GM12878 (cell line): ENCODE measurements at regions not wholly inside any gene's neighbourhood (a gene's known extent, or its start where the extent isn't known, plus 50 kb on each side); places are given as distances from the start of the nearest gene placed in this dataset.

Experiments used
- ATAC-seq: fragments of 200-7000 bp; cut with Tn5 transposase; 3 replicates; pipeline ENCODE4 v1.9.1; 2020; ENCODE audit warnings: mild to moderate bottlenecking, moderate library complexity
- BruUV-seq: library from RNA; stranded (reverse); fragments of 400-500 nt; replicated peaks from 2 replicates; lab custom pipeline; 2021; lab: Mats Ljungman, UMichigan
- CTCF ChIA-PET: fragments of 300-600 bp; sonication (Branson Sonifier 250); formaldehyde crosslinking; extraction: SDS; loops from one replicate; lab custom pipeline; 2021; ENCODE audit warnings: inconsistent platforms; lab: Yijun Ruan, JAX
- POLR2A ChIA-PET: fragments of 350-600 bp; formaldehyde crosslinking; extraction: SDS; loops from one replicate; lab custom pipeline; 2021; ENCODE audit warnings: inconsistent platforms; lab: Charles Lee
- RAD21 ChIA-PET: fragments of 300-600 bp; sonication (Branson Sonifier 250); formaldehyde crosslinking; loops from one replicate; lab custom pipeline; 2023; ENCODE audit warnings: antibody characterized with exemption; ENCODE audit not compliant: unreplicated experiment; lab: Charles Lee
- SMC1A ChIA-PET: fragments of 300-600 bp; sonication (Branson Sonifier 250); formaldehyde crosslinking; loops from one replicate; lab custom pipeline; 2023; ENCODE audit not compliant: unreplicated experiment, uncharacterized antibody; lab: Charles Lee
- DNase-seq: peaks from one replicate; pipeline ENCODE4 v3.0.0-alpha.2; 2011; ENCODE audit warnings: low read depth, low spot score
- FAIRE-seq: peaks from 3 replicates; lab custom pipeline; 2011; peaks lifted over from hg19 to GRCh38; lab: Jason Lieb, UNC
- H2AFZ ChIP-seq: 2 replicates; pipeline ENCODE4 v1.6.0; 2011; ENCODE audit warnings: low read depth, low read length, control low read depth; ENCODE audit not compliant: control insufficient read depth
- H3K27ac ChIP-seq: 2 replicates; pipeline ENCODE4 v1.5.1; 2011; ENCODE audit warnings: control low read depth; ENCODE audit not compliant: control insufficient read depth, insufficient read depth
- H3K27me3 ChIP-seq, 2 experiments: replicated peaks in 1 of 2; 2 replicates each; pipeline versions ENCODE4 v1.6.0 to v1.6.1; 2011; ENCODE audit warnings: low read length in 1 of 2; ENCODE audit not compliant: control insufficient read depth in 2 of 2, insufficient read depth in 2 of 2
- H3K36me3 ChIP-seq, 2 experiments: 2 replicates each; pipeline ENCODE4 v1.5.1; 2011; ENCODE audit warnings: low read length in 1 of 2; ENCODE audit not compliant: control insufficient read depth in 2 of 2, insufficient read depth in 2 of 2
- H3K4me1 ChIP-seq: 2 replicates; pipeline ENCODE4 v1.6.1; 2011; ENCODE audit warnings: mild to moderate bottlenecking, low read length, moderate library complexity, mixed read lengths; ENCODE audit not compliant: control insufficient read depth, insufficient read depth
- H3K4me2 ChIP-seq: 2 replicates; pipeline ENCODE4 v1.6.0; 2011; ENCODE audit warnings: control low read depth; ENCODE audit not compliant: control insufficient read depth, insufficient read depth
- H3K4me3 ChIP-seq: fragments of 200-600 bp; sonication (generic); 2 replicates; pipeline ENCODE4 v1.5.1; 2016
- H3K79me2 ChIP-seq: 2 replicates; pipeline ENCODE4 v1.6.0; 2011; ENCODE audit warnings: low read length; ENCODE audit not compliant: control insufficient read depth, insufficient read depth
- H3K9ac ChIP-seq: 2 replicates; pipeline ENCODE4 v1.8.0; 2011; ENCODE audit warnings: low read length, control low read depth, mixed read lengths; ENCODE audit not compliant: control insufficient read depth, insufficient read depth
- H3K9me3 ChIP-seq: replicated peaks from 3 replicates; pipeline ENCODE4 v1.5.1; 2011; ENCODE audit warnings: mild to moderate bottlenecking, low read length; ENCODE audit not compliant: control insufficient read depth, insufficient read depth
- H4K20me1 ChIP-seq: 2 replicates; pipeline ENCODE4 v1.6.0; 2011; ENCODE audit not compliant: control insufficient read depth, insufficient read depth
- CUX1 ChIP-seq: IDR thresholded peaks from 2 replicates; pipeline ENCODE4 v1.6.1; 2012; ENCODE audit warnings: improper control_type of control experiment, low read depth, low read length; ENCODE audit not compliant: insufficient replicate concordance
- EED ChIP-seq: sonication (generic); IDR thresholded peaks from 2 replicates; pipeline ENCODE4 v1.6.1; 2016; ENCODE audit warnings: antibody characterized with exemption, low read depth
- IRF3 ChIP-seq: fragments of 450-650 bp; IDR thresholded peaks from 2 replicates; pipeline ENCODE4 v1.6.1; 2014; ENCODE audit warnings: mild to moderate bottlenecking
- NR2C2 ChIP-seq: IDR thresholded peaks from 2 replicates; pipeline ENCODE4 v1.6.1; 2011; ENCODE audit warnings: borderline replicate concordance, low read depth; ENCODE audit not compliant: control insufficient read depth, insufficient read length
- POLR2AphosphoS2 ChIP-seq: IDR thresholded peaks from 2 replicates; pipeline ENCODE4 v1.6.1; 2011; ENCODE audit warnings: low read depth, mild to moderate bottlenecking, low read length, improper control_type of control experiment, moderate library complexity
- SKIL ChIP-seq: fragments of 450-650 bp; IDR thresholded peaks from 2 replicates; pipeline ENCODE4 v1.6.1; 2017; ENCODE audit warnings: mild to moderate bottlenecking, low read depth, inconsistent platforms; ENCODE audit not compliant: poor library complexity, severe bottlenecking
- SPI1 ChIP-seq: IDR thresholded peaks from 2 replicates; pipeline ENCODE4 v1.6.1; 2011; ENCODE audit warnings: low read depth, mild to moderate bottlenecking, low read length, moderate library complexity, borderline replicate concordance; ENCODE audit not compliant: insufficient read depth
- TBL1XR1 ChIP-seq: IDR thresholded peaks from 2 replicates; pipeline ENCODE4 v1.6.1; 2012; ENCODE audit warnings: low read depth, low read length, improper control_type of control experiment
- TCF7 ChIP-seq: IDR thresholded peaks from 2 replicates; pipeline ENCODE4 v1.6.1; 2014; ENCODE audit warnings: antibody characterized with exemption, borderline replicate concordance
- ZBTB4 ChIP-seq: fragments of 450-650 bp; formaldehyde crosslinking; IDR thresholded peaks from 2 replicates; pipeline ENCODE4 v1.4.0; 2022; ENCODE audit warnings: mild to moderate bottlenecking, moderate library complexity
- ZNF217 ChIP-seq: fragments of 450-650 bp; IDR thresholded peaks from 2 replicates; pipeline ENCODE4 v1.6.1; 2017; ENCODE audit warnings: antibody characterized with exemption, mild to moderate bottlenecking
- WGBS: methylation state at CpG from one replicate; pipeline ENCODE4 v1.1.6; 2016; ENCODE audit warnings: low lambda C conversion rate; ENCODE audit not compliant: insufficient replicate concordance, insufficient coverage; ENCODE audit errors: missing lambda C conversion rate; 5-methylcytosine and 5-hydroxymethylcytosine counted together
- in situ Hi-C: fragments of 300-500 bp; cut with MboI; formaldehyde crosslinking; loops from 9 replicates; pipeline ENCODE4 v1.14.3; 2018; ENCODE audit warnings: mixed read lengths
- intact Hi-C: fragments of 100-400 bp; cut with micrococcal nuclease; formaldehyde crosslinking; loops from one replicate; pipeline ENCODE4 v1.14.2; 2022; ENCODE audit not compliant: unreplicated experiment

GRCh38 chr7:69211336-69211735 lies 386.9 kb upstream of the AUTS2 start (continued):
- TF ChIP-seq NR2C2 (no peak), IRF3 (no peak), SKIL (no peak), EED (no peak), POLR2AphosphoS2 (no peak), TBL1XR1 (no peak)

- H3K27ac ChIP-seq, result no peak overlapping the region
- H3K4me1 ChIP-seq, result no peaks in the 10 kb centered on the region
- H3K79me2 ChIP-seq, result no peaks in the 10 kb centered on the region
- intact Hi-C loops (no loop called here), in situ Hi-C loops (no loop called here)
- peak; percentile 69 for ATAC-seq
- WGBS, result 73% methylated on average over 6 of the region's 6 CpGs
- DNase-seq, result no peak
- ChIA-PET POLR2A (no interaction called here), RAD21 (no interaction called here), SMC1A (no interaction called here), CTCF (no interaction called here)
- H3K27me3 ChIP-seq, result no peaks in the 10 kb centered on the region; a peak in 1 of 4 replicates
- no TSS peak for BruUV-seq
- no peaks in the 10 kb centered on the region for H4K20me1 ChIP-seq
- H2AFZ ChIP-seq, result no peak overlapping the region
- no peaks in the 10 kb centered on the region; the same call in 2 of the 3 replicates for H3K9me3 ChIP-seq
- FAIRE-seq, result no peak
- no peak overlapping the region for H3K4me3 ChIP-seq
- no peak overlapping the region for H3K9ac ChIP-seq
- no peaks in the 10 kb centered on the region for H3K36me3 ChIP-seq
- no peak overlapping the region for H3K4me2 ChIP-seq
- TF ChIP-seq ZNF217, result no peak
- TF ChIP-seq SPI1, result no peak
- no peak for TF ChIP-seq CUX1
- no peak for TF ChIP-seq TCF7
- TF ChIP-seq ZBTB4, result no peak
Observed at GRCh38 chr7:69211739-69212138, 386.5 kb upstream of the AUTS2 start.
